Pulmonary artery endothelial cell (primary cell): ENCODE measurements at regions not wholly inside any gene's neighbourhood (a gene's known extent, or its start where the extent isn't known, plus 50 kb on each side); places are given as distances from the start of the nearest gene placed in this dataset.
"Not testable (repeated sequence)": the region's sequence is repeated elsewhere in the genome, so short reads cannot be mapped to it uniquely, and the experiment has no call there.

Source experiments
- DNase-seq: peaks from one replicate; pipeline ENCODE4 v3.0.0-alpha.2; 2011; ENCODE audit warnings: low read depth, low spot score

DNA sequence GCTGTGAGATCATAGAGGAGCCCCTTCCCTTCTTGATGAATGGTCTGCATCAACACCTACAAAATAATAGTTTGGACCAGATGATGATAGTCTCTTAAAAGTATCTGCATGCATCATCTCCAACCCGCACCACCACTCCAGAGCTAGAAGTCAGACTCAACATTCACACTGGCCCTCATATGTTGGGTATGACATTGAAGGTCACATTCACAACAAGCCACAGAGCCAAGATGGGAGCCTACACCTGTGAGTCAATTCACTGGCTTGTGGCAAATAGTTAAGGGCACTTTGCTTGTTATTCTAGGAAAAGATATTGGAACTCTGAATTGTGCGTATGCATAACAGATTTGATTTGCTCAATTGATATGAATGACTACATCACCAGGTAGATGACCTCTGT lies 1197.9 kb downstream of the VRK1 start:
- no peak for DNase-seq

DNA sequence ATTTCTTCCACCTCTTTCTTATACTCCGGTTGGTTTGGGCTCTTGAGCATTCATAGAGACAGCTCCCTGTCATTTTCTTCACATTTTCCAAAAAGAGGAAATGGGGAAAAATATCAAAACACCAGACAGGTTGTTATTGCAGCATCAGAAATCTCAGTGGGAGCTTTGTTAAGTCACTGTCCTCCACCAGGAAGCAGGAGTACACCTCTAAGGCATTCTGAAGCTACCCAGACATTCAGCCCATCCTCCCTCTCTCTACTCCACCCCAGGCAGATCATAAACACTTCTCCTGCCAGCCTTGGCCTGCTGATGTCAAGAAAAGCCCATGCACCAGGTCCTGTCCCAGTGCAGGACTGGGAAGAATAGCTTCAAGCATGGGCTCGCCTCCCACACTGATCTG lies 1198.3 kb downstream of the VRK1 start:
- no peak for DNase-seq

DNA sequence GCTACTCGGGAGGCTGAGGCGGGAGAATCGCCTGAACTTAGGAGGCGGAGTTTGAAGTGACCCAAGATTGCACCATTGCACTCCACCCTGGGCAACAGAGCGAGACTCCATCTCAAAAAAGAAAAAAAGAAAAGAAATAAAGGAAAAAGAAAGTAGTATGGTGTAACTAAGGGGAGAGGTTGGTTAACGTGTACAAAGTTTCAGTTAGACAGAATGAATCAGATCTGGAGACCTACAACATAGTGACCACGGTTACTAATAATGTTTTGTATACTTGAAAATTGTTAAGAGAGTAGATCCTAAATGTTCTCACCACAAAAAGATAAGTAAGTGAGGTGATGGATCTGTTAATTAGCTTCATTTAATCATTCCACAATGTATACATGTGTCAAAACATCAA lies 1208.8 kb downstream of the VRK1 start:
- DNase-seq, result no peak

DNA sequence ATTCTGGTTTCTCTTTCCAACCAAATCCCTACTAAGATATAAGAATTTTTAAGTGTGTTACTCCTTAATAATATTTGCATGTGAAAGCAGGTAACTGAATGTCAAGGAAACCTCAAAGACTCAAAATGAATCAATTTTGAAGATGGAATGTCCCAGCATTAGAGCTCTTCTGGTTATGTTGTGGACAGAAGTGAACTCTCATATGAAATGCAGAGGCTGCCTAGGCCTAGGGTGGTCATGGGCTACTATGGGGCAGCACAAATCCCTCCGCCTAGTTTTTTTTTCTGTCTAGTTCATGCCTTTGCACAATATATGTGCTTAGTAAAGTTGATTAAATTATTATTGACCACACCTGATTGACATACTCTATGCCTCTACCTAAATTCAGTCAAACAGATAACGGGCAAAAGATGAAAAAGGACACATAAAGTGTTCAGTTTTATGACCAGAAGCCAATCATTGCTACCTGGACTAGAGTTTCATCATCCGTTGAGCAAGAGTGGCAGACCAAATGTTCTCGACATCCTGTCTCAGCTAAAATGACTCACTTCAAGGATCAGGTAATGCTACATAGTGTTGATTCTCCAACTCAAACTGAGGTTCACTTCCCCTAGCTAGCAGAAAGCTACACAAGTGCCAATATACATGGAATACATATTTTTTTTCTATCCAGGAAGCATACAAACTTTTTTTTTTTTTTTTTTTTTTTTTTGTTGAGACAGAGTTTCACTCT lies 1211.4 kb downstream of the VRK1 start:
- DNase-seq, result no peak

DNA sequence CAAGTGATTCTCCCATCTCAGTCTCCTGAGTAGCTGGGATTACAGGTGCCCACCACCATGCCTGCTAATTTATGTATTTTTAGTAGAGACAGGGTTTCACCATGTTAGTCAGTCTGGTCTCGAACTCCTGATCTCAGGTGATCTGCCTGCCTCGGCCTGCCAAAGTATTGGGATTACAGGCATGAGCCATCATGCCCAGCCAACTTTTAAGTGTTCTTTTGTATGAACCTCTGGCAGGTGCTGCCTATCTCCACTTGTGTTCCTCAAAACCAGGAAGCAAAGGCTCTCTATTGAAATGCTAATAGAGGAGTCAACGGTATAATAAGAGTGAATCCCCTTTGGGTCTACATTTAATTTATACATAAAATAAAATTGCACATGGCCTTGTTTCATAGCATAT lies 1212.0 kb downstream of the VRK1 start:
- not testable (repeated sequence) for DNase-seq

DNA sequence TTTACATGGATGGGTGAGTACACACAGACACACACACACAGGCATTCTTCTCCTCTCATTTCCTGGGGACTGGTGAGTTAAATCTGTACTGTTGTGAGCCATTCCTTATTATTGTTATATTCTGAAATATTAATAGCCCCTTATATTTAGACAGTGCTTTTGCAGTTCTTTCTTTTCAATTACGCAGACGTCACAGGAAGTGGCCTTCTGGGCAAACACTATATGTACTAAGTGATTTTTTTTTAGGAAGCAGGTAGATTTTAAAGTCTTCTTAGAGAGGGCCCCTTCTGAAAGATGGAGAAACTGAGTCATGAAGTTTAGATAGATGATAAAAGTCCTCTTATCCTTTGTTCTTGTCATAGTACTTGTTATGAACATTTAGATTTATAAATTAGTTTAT lies 1213.6 kb downstream of the VRK1 start:
- no peak for DNase-seq

DNA sequence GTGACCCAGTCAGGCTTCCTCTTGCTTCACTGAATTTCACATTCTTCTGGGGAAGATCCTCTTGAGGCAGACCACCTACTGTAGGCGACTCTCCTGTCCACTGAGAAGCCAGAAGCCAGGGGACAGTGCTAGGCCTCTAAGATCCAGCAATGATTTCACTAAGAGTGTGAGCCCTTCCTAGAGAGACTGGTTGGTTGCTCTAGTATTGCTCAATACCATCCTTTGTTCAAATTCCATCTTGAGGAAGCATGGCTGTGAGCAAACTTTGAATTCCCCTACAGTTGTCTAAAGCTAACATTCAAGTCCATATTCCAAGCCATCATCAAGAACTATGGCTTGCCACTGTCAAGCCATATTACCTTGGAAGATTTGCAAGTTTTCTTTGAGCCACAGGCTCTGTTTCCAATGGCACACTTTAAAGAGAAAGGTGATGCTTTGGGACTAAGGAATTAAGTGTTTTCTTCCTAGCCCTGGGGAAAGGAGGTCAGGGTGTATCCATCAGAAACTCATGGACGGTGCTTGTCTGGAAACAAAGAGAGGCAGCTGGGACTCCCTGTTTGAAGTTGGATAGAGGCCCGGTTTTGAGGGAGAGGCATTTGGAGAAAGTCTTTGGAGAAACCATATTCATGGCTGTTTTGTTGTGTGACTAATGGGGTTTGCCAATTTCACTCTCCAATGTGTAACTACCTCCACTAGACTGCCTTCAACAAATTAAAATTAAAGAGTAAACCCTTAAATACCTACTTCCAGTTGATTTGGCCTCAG lies 1217.9 kb downstream of the VRK1 start:
- DNase-seq, result no peak

DNA sequence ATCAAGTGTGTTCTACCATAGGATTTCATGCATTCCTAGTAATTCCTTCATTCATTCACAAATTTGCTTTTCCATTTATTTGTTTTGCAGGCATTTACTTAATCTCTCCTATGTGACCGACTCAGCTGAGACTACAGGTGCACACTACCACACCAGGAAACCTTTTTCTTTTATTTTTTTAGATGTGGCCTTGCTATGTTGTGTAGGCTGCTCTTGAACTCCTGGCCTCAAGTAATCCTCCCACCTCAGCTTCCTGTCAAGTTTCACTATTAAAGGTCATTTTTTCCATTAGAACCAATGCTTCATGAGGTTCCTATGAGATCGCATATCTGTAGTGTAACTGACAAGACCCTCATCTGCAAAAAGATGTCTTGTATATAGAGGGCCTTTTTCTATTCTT lies 1218.7 kb downstream of the VRK1 start:
- DNase-seq, result no peak

DNA sequence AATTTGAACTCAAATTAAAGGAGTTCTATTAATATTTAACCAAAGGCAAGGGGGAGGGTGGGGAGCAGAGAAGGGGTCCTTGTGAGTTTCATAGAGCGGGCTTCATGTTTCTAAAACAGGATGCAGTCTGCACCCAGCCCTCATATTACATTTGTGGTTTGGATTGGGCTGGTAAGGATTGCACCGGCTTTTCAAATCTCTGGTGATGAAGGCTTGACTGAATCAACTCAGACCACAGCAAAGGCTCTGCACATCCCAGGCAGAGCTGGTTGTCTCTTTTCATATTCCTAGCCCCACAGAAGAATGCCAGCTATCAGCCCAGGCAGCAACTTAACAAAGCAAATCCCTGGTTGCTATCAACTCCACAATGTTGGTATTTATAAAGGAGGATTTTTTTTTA lies 1221.4 kb downstream of the VRK1 start:
- DNase-seq, result no peak

DNA sequence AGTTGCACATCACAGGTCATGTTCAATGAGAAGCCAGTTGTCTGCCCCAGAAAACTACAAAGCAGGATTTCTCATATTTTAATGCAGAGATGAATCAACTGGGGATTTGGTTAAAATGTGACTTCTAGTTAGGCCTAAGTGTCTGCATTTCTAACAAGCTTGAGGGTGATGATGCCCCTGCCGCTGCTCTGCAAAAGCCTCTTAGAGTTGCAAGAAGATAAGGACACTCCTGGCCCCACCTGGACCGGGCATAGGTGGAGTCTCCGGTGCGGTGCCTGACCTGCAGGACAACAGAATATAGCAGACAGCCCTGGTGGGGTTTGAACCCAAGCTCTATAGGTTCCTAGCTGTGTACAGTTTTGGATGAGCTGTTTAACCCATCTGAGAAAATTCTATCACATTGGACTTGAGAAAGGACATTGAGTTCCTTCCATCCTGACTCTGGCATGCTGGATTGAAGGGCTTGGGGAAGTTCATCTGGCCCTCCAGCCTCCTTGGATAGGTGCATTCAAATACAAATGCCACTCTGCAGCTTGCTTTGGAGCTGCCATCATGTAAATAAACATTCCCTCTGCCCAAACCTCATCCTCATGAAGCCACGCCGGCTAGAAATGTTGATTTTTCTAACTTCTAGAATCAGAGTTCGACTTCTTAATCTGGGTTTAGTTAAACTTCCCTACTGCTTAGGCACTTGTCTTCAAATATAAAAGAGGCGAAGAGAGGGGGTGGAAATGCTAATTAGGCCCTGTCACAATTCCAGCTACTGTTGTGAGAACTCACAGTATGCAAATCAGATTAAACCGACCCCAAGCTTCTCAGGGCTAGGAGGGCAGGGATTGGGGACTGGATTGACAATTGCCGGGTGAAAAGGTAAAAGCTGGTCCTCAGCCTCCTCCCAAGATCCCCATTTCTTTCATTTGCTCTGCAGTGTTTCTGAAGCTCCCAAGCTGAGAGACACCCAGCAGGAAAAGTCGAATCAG lies 1225.6 kb downstream of the VRK1 start:
- DNase-seq, result no peak

DNA sequence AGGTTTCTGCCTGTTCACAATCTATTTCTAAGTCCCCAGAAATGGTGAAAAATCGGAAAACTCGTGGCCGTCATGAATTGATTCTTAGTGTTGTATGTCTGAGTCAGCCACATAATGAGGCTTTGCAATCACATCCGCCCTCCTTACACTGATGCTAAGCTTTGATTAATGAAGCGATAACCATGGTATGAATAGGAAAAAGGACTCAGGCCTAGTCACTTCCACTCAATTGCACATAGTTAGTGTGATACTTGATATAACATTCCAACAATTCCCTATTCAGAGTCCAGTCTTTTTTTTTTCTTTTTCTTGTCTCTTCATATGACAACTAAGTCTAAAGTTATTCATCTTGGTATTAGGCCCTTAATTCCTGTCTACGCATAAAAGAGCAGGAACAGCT lies 1231.0 kb downstream of the VRK1 start:
- DNase-seq, result no peak

DNA sequence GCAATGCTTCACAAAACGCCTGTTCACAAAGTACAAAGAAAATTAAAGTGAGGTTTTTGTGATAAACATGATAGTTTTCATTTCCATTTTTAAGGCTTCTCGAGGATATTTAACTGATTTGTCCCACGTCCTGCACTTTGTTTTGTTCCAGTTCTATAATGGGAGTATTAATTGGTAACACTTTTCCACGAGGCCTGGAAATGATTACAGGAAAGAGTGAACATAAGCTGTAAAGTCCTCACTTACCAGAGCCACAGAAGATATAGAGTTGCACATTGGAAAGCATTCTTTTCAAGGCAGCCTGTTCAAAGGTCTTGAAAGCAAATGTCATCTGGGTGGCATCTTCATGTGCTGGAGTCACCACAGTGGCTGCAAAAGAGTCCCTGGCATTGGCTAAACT lies 1236.6 kb downstream of the BCL11B start:
- DNase-seq, result no peak

DNA sequence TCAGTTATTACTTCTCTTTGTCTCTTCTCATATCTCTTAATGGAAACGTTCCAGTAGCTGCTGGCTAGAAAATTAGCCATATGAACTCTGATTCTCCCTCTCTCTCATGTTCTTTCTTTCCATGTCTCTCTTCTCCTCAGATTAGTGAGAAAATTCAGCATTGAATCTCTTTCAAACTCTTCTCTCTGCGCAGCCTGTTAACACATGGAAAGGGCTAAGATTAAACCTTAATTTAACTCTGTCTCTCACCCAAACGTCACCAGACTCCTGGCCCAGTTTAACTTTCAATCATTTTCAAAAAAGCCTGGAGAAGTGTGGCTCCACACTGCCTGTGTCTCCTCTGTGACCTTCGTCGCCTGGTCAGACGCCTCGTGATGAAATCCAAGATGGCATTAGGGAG lies 1234.2 kb downstream of the BCL11B start:
- DNase-seq, result no peak

DNA sequence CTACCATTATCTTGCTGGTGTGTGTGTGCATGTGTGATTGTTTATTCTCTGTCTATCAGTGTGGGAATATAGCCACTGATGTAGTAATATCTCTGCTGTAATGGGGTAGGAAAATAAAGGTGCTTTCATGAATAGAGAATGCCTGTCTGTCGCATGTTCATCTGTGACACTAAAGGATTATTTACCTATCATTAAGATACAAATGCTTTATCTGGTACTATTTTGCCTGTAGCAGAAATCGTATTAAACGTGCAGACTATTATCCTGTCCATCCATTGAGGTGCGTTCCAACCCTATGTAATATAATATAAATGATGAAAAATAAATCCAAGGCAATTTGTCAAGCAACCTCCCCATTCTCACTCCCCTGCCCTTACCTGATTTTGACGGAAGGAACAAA lies 1215.1 kb downstream of the BCL11B start:
- DNase-seq, result no peak

DNA sequence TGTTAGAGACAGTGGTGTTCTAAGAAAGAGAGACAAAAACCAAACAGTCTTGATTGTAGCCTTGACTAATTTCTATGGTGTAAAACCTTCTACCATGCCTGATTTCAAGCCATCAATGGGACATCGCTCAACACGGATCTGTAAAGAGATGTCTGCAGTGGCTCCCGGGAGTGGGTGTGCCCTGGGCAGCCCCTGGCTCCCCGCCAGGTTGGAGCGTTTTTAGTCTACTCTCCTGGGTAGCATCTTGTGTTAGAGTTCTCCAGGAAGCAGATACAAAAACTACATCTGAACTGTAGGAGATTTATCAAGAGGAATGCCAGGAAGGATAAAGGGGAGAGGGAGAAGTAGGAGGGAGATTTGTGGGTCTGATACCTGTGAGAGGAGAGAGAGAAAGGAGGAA lies 1212.9 kb downstream of the BCL11B start:
- no peak for DNase-seq

DNA sequence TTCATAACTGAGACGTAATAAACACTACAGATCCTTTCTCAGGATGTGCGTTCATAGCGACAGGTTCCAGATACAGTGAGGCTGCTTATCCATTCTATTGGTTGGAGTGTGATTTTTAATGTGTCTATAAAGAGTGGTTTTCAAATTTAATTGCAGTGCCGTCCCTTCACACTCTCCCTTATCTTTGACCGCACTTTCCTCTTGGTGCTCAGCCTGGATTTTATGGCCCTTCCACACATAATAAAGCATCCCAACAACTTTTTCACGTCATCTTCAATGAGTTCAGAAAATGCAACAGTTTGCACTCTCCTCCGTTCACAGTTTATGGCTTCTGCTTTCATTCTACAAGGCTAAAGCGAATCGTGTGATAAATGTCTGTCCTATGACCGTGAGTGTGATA lies 1209.9 kb downstream of the BCL11B start:
- DNase-seq, result no peak

DNA sequence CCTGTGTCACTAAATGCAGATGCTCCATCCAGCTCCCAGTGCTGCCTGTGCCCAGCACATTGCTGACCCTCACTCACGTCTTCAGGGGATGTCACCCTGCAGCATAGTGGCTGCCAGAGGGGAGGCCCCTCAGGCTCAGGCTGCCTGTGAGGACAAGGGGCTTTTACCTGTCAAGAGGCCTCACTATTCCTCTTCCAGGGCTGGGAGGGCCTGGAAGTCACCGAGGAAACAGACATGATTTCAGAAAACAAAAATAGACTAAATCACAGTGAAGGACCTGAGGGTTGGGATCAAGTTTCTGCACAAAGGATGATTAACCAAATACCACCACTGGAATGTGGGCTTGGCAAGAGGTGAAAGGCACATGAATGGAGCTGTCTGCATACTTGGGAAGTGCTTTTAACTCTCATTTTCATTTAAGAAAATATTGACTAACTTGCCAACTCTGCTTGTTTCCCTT lies 1202.3 kb downstream of the BCL11B start:
- DNase-seq, result no peak

DNA sequence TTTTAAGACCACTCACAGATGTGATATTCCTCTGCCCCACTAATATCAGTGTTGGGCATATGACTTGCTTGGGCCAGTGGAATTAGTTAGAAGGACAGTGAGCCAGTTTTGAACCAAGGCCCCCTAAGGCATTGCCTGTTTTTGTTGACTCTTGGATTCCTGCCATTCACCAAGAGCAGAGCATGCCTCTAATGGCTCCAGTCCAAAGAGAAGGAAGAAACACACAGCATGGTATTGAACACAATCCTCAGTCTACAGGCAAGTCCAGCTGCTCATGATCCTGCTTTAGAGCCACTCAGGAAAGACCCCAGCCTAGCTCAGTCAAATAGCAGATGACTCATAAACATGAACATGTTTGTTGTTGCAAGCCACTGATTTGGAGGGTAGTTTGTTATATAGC lies 1201.5 kb downstream of the BCL11B start:
- DNase-seq, result no peak

DNA sequence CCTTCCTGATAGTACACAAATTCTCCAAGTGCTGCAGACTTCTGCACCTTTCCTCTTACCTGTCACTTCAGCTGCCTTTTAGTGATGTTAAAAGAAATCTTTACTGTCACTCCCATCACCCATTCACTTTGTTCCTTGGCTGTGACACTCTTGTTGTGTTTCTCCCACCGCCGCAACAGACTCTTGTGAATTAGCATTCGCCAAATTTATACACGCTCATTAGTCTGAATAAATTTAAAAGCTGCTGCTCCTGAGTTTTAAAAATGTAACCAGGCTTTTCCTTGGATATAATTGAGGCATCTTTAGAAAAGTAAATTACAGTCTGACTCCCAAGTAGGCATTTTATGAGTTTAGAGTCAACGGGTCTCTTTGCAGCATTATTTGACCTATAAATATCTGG lies 1197.9 kb downstream of the BCL11B start:
- DNase-seq, result no peak

DNA sequence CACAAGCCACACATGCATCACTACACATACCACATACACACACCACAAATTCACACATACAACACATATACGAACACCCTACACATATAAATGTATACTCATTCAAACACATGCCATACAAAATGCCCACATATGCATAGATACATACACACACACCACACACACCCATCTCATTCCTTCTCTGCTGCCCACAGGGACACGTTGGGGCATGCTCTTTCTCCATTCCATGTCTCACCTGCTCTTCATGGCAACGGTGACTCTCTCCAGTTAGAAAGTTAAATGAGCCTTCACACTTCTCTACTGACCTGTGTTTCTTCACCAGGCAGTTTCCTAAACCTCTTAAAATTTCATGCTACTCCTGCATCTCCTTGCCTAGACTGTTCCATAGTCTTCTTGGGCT lies 1194.8 kb downstream of the BCL11B start:
- no peak for DNase-seq

DNA sequence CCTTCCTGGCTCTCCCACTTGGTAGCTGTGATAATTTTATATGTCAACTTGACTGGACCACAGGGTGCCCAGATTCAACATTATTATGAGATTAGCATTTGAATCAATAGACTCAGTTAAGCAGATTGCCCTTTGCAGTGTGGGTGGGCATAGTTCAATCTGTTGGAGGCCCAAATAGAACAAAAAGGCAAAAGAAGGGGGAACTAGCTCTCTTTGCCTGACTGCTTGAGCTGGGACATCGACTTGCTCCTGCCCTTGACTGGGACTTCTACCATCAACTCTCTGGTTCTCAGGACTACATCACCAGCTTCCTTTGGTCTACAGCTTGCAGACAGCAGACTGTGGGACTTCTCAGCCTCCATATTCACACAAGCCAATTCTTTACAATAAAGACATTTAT lies 1189.2 kb downstream of the BCL11B start:
- no peak for DNase-seq

DNA sequence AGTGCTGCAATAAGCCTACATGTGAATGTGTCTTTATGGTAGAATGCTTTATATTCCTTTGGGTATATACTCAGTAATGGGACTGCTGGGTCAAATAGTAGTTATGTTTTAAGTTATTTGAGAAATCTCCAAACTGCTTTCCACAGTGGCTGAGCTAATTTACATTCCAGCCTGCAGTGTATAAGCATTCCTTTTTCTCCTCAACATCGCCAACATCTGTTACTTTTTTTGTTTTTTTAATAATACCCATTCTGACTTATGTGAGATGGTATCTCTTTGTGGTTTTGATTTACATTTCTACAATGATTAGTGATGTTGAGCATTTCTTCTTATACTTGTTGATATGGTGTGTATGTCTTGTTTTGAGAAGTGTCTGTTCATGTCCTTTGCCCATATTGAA lies 1186.2 kb downstream of the BCL11B start:
- DNase-seq, result no peak
